GM12872 (cell line): ENCODE measurements at regions not wholly inside any gene's neighbourhood (a gene's known extent, or its start where the extent isn't known, plus 50 kb on each side); places are given as distances from the start of the nearest gene placed in this dataset.

ENCODE experiments used
- TF ChIP-seq, protein P1 (sequence below): IDR thresholded peaks from 3 replicates; pipeline ENCODE4 v1.5.1; 2011; ENCODE audit warnings: low read depth, mild to moderate bottlenecking, low read length, moderate library complexity; ENCODE audit not compliant: insufficient read depth

- TF ChIP-seq, protein P1, sequence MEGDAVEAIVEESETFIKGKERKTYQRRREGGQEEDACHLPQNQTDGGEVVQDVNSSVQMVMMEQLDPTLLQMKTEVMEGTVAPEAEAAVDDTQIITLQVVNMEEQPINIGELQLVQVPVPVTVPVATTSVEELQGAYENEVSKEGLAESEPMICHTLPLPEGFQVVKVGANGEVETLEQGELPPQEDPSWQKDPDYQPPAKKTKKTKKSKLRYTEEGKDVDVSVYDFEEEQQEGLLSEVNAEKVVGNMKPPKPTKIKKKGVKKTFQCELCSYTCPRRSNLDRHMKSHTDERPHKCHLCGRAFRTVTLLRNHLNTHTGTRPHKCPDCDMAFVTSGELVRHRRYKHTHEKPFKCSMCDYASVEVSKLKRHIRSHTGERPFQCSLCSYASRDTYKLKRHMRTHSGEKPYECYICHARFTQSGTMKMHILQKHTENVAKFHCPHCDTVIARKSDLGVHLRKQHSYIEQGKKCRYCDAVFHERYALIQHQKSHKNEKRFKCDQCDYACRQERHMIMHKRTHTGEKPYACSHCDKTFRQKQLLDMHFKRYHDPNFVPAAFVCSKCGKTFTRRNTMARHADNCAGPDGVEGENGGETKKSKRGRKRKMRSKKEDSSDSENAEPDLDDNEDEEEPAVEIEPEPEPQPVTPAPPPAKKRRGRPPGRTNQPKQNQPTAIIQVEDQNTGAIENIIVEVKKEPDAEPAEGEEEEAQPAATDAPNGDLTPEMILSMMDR: no peak
Measured at GRCh38 chr14:105850853-105851581, 324.6 kb downstream of the TMEM121 start.

DNA sequence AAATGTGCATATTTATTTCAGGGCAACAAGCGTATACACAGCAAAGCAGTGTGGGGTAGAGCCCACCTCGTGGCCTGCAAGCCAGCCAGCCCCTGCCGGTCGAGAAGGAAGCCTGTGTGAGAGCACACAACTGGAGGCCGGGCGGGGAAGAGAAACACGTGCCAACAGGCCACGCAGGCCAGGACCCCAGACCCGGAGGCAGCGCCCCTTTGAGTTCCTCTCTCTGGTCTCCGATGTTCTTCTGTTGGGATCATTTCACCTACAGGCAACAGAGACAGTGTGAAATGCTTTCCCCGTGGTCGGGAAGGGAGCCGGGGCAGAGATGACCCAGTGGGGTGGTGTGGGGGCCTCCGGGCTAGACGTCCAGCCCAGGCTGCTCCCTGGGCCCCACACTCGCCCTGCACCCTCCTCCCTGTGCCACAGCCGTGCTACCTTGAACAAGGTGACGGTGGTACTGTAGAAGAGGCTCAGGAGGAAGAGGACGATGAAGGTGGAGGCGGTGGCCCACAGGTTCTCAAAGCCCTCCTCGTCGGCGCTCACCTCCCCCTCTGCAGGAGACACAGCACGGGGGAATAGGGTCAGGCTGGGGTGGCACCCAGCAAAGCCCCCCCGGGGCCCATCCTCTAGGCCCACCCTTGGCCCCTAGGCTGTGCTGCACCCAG is 325.5 kb downstream of the TMEM121 start:
- TF ChIP-seq, protein P1: no peak

GRCh38 chr14:105852378-105853088 is 326.1 kb downstream of the TMEM121 start:
- TF ChIP-seq, protein P1: no peak

DNA sequence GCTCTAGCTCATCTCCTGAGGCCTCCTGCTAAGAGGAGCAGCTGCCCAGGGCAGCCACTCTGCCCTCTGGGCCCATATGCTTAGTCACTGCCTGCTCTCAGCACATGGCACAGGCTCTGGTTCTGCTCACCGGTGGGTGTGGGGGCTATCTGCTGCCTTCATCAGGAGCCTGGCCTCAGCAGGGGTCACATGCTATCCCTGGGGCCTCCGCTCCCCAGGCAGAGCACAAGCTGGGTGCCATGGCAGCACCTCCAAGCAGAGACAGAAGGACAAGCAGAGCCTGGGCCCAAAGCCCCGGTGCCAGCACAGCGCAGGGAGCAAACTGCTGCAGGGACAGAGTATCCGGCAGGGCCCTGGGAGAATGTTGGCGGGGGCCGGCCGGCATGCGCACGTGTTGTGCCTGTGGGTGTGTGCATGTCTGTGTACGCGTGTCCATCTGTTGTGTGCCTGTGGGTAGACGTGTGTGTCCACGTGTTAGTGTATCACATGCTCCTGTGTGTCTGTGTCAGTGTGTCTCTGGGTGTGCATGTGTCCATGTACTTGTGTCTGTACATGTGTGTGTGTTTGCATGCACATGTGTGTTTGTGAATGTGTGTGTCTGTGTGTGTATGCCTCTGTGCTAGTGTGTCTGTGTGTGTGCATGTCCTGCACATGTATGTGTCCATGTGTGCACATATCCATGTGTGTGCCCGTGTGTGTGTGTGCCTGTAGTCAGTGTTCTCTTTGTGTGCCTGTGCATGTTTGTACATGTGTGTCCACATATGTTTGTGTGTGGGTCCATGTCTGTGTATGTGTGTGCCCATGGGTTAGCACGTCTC is 326.9 kb downstream of the TMEM121 start:
- TF ChIP-seq, protein P1: no peak

DNA sequence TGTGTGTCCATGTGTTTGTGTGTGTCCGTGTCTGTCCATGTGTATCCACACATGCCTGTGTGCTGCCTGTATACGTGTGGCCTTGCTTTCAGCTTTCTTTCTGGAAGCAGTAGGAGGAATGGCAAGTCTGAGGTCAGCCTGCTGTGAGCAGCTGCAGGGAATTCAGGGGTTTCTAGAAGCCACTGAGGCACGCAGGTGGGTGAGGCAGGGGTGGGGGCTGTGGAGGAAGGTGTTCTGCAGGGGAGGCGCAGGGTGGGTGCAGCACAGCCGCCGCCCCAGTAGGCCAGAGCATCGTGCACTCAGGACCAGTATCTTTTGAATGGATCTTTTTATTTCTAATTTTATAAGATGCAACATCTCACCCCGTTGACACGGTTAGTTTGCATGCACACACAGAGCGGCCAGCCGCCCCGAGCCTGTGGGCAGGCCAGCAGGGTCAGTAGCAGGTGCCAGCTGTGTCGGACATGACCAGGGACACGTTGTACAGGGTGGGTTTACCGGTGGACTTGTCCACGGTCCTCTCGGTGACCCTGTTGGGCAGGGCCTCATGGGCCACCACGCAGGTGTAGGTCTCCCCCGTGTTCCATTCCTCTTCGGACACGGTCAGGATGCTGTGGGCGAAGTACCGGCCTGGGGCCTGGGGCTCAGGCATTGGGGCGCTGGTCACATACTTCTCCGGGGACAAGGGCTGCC is 327.7 kb downstream of the TMEM121 start:
- TF ChIP-seq, protein P1: no peak

- TF ChIP-seq, protein P1: no peak
Measured at GRCh38 chr14:105854600-105855245, 328.3 kb downstream of the TMEM121 start.
